ENCODE measurements at regions not wholly inside any gene's neighbourhood (a gene's known extent, or its start where the extent isn't known, plus 50 kb on each side); places are given as distances from the start of the nearest gene placed in this dataset.

GRCh38 chr3:56861511-56861910 lies 59.8 kb upstream of the ARHGEF3 start:
- no peak for DNase-seq

- DNase-seq, result no peak
Observed at GRCh38 chr3:56860939-56861338, 59.2 kb upstream of the ARHGEF3 start.

- no peak for DNase-seq
Observed at GRCh38 chr3:56860351-56860750, 58.6 kb upstream of the ARHGEF3 start.

GRCh38 chr3:56858331-56858730 lies 56.6 kb upstream of the ARHGEF3 start:
- no peak for DNase-seq

- no peak for DNase-seq
Observed at GRCh38 chr3:56857178-56857577, 55.4 kb upstream of the ARHGEF3 start.

GRCh38 chr3:56856752-56857151 lies 55.0 kb upstream of the ARHGEF3 start:
- DNase-seq, result no peak

GRCh38 chr3:56855856-56856512 lies 54.2 kb upstream of the ARHGEF3 start:
- DNase-seq, result no peak

GRCh38 chr3:56854856-56855611 lies 53.3 kb upstream of the ARHGEF3 start:
- DNase-seq, result no peak

- no peak for DNase-seq
Observed at GRCh38 chr3:56851966-56852884, 50.5 kb upstream of the ARHGEF3 start.
